ENCODE measurements at regions not wholly inside any gene's neighbourhood (a gene's known extent, or its start where the extent isn't known, plus 50 kb on each side); places are given as distances from the start of the nearest gene placed in this dataset.

DNA sequence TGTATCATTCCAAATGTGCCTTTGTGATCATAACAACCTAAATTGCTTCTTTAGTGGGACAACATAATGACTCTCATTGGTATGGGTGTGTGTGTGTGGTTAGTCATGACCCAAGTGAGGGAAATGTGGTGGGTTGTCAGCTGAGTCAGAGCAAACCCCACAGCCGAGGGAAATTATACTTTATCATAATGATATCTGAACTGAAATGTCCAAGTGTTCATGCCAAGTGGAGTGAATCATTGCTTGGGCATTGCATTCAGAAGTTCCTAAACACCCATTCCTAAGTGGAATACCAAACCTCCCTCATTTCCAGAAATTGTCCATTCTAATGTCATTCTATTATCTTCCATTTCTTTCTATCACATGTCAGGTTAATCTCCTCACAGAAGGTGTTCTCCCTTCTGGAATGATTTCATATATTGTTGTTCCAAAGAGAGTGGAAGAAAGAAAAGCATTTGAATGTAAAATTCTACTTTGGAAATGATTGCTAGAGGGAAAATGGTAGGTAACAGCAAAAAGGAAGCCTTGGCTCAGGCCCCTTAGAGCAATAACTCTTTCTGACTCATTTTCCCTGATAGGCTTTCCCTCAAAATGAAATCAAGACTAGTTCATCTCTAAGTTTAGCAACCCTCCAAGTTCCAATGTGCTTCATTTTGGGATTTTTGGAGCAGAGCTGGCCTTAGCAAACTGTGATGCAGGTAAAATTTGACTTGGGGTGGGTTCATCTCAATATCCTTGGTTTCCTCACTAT is 230.7 kb upstream of the KCNIP4 start:
- Histone ChIP-seq H3K36me3 (no peaks in the 10 kb centered on the region), H3K27ac (no peak overlapping the region), H3K9me3 (no peaks in the 10 kb centered on the region), H3K4me1 (no peaks in the 10 kb centered on the region), H3K4me3 (no peak overlapping the region), H3K27me3 (ENCODE audit: low read depth) (no peaks in the 10 kb centered on the region)
- no peak for DNase-seq
- TF ChIP-seq, protein P1, sequence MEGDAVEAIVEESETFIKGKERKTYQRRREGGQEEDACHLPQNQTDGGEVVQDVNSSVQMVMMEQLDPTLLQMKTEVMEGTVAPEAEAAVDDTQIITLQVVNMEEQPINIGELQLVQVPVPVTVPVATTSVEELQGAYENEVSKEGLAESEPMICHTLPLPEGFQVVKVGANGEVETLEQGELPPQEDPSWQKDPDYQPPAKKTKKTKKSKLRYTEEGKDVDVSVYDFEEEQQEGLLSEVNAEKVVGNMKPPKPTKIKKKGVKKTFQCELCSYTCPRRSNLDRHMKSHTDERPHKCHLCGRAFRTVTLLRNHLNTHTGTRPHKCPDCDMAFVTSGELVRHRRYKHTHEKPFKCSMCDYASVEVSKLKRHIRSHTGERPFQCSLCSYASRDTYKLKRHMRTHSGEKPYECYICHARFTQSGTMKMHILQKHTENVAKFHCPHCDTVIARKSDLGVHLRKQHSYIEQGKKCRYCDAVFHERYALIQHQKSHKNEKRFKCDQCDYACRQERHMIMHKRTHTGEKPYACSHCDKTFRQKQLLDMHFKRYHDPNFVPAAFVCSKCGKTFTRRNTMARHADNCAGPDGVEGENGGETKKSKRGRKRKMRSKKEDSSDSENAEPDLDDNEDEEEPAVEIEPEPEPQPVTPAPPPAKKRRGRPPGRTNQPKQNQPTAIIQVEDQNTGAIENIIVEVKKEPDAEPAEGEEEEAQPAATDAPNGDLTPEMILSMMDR (IDR thresholded peaks at IDR 0.05) = no peak
- ATAC-seq = no peak
- intact Hi-C loops (cut with DNase I) = no loop called here

DNA sequence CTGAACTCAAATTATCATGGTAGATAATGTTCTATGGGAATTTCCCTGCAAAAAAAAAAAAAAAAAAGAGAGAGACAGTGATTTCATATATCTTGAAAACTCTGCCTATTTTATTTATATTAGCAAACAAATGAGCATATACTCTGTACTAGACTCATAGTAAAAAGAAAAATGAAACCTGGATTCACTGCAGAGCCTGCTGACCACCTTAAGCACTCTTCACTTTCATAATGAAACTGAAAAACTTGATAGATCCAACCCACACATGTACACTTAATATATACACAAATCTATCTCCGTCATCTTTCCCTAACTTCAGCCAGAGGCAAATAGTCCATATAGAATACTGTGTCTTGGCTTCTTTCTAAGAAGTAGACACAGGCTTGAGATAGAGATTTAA is 226.1 kb upstream of the KCNIP4 start:
- H3K36me3 ChIP-seq = no peaks in the 10 kb centered on the region
- H3K9me3 ChIP-seq = no peaks in the 10 kb centered on the region
- H3K27me3 ChIP-seq (ENCODE audit: low read depth) = no peaks in the 10 kb centered on the region
- DNase-seq (no peak), ATAC-seq (no peak)
- no peak overlapping the region for H3K4me3 ChIP-seq
- no peaks in the 10 kb centered on the region for H3K4me1 ChIP-seq
- TF ChIP-seq, protein P1 (IDR thresholded peaks at IDR 0.05) = no peak
- intact Hi-C loops (cut with DNase I) = no loop called here
- H3K27ac ChIP-seq = no peak overlapping the region

DNA sequence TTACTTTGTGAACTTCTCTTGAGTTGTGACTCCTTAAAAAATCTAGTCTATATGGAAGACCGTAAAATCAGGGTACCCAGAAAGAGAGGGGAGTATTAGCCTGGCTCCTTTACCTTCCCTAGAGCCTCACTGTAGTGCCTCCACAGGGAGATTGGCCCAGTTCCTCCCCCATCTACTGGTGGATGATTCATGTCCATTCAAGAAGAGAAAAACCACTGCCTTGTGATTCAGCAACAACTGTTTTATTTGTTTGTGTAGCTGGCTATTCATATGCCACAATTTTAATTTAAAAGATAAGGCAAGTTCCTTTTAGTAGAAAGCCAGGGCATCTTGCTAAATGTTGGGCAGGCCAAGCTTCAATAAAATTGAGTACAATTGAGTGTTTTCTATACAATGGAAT is 221.8 kb upstream of the KCNIP4 start:
- no peak for DNase-seq
- intact Hi-C loops (cut with DNase I) = no loop called here
- TF ChIP-seq, protein P1 (IDR thresholded peaks at IDR 0.05) = no peak
- Histone ChIP-seq H3K9me3 (no peaks in the 10 kb centered on the region), H3K27ac (no peak overlapping the region), H3K4me1 (no peaks in the 10 kb centered on the region), H3K27me3 (ENCODE audit: low read depth) (no peaks in the 10 kb centered on the region), H3K4me3 (no peak overlapping the region), H3K36me3 (no peaks in the 10 kb centered on the region)
- ATAC-seq = no peak

DNA sequence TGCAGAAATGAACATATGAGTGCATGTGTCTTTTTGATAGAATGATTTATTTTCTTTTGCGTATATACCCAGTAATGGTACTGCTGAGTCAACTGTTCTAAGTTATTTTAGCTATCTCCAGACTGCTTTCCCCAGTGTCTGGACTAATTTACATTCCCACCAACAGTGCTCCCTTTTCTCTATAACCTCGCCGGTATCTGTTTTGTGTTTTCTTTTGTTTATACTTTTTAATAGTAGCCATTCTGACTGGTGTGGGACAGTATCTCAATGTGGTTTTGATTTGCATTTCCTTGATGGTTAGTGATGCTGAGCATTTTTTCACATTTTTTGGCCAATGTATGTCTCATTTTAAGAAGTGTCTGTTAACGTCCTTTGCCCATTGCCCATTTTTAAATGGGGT is 218.6 kb upstream of the KCNIP4 start:
- Histone ChIP-seq H3K9me3 (no peaks in the 10 kb centered on the region), H3K4me3 (no peak overlapping the region), H3K27ac (no peak overlapping the region), H3K36me3 (no peaks in the 10 kb centered on the region), H3K4me1 (no peaks in the 10 kb centered on the region), H3K27me3 (ENCODE audit: low read depth) (no peaks in the 10 kb centered on the region)
- DNase-seq (no peak), ATAC-seq (no peak)
- TF ChIP-seq, protein P1 (IDR thresholded peaks at IDR 0.05) = no peak
- intact Hi-C loops (cut with DNase I) = no loop called here

DNA sequence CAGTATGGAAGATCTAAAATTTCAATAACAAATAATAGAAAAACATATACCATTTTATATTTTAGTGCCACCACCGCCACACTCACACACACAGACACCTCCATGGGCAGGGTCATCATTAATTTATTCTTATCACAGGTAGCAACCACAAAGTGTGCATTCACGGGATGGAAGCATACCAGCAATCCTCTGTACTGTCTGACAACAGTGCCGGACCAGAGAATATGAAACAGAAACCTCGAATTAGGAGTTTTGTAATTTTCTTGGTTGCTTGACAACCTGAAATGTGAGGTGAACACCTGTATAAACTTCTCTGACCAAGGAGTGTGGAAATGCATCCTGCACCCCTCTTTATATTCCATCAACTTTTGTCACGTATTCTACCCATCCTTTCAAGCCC is 213.9 kb upstream of the KCNIP4 start:
- TF ChIP-seq, protein P1 (IDR thresholded peaks at IDR 0.05) = no peak
- ATAC-seq (no peak), DNase-seq (no peak)
- H3K9me3 ChIP-seq = peaks cover 8% of the 10 kb centered on the region
- H3K4me3 ChIP-seq = no peak overlapping the region
- H3K4me1 ChIP-seq = no peaks in the 10 kb centered on the region
- no peak overlapping the region for H3K27ac ChIP-seq
- H3K27me3 ChIP-seq (ENCODE audit: low read depth) = no peaks in the 10 kb centered on the region
- intact Hi-C loops (cut with DNase I) = no loop called here
- no peaks in the 10 kb centered on the region for H3K36me3 ChIP-seq
